ENCODE measurements at regions not wholly inside any gene's neighbourhood (a gene's known extent, or its start where the extent isn't known, plus 50 kb on each side); places are given as distances from the start of the nearest gene placed in this dataset.

- TF ChIP-seq EZH2 (IDR thresholded peaks at IDR 0.05; ENCODE audit: borderline replicate concordance, insufficient read depth, low read depth, low read length, poor library complexity, severe bottlenecking) (no peak), CTCF (IDR thresholded peaks at IDR 0.05) (no peak)
Observed at GRCh38 chr5:10106806-10107205, 142.9 kb downstream of the ATPSCKMT start.

Data from B cell (primary cell).